ENCODE measurements at regions not wholly inside any gene's neighbourhood (a gene's known extent, or its start where the extent isn't known, plus 50 kb on each side); places are given as distances from the start of the nearest gene placed in this dataset.

GRCh38 chr20:52843425-52843824 lies 128.7 kb upstream of the TSHZ2 start:
- Histone ChIP-seq H2AFZ (ENCODE audit: control insufficient read depth, low read depth, low read length) (no peak overlapping the region), H3K79me2 (ENCODE audit: control insufficient read depth, insufficient read depth, low read length) (no peaks in the 10 kb centered on the region), H3K27me3 (replicated peaks in 1 of 2; ENCODE audit: control insufficient read depth in 2 of 2, insufficient read depth in 2 of 2, low read length in 1 of 2) (no peaks in the 10 kb centered on the region), H3K27ac (ENCODE audit: control insufficient read depth, insufficient read depth) (no peak overlapping the region), H3K4me2 (ENCODE audit: control insufficient read depth, insufficient read depth) (no peak overlapping the region), H4K20me1 (ENCODE audit: control insufficient read depth, insufficient read depth) (no peaks in the 10 kb centered on the region), H3K4me3 (no peak overlapping the region), H3K36me3 (ENCODE audit: control insufficient read depth in 2 of 2, insufficient read depth in 2 of 2, low read length in 1 of 2) (no peaks in the 10 kb centered on the region), H3K9me3 (replicated peaks; ENCODE audit: control insufficient read depth, insufficient read depth, low read length) (no peaks in the 10 kb centered on the region), H3K9ac (ENCODE audit: control insufficient read depth, insufficient read depth, low read length) (no peak overlapping the region), H3K4me1 (ENCODE audit: control insufficient read depth, insufficient read depth, low read length) (no peaks in the 10 kb centered on the region)
- 19% methylated on average over 5 of the region's 5 CpGs for WGBS (ENCODE audit: insufficient coverage, insufficient replicate concordance, low lambda C conversion rate, missing lambda C conversion rate)
- DNase-seq (ENCODE audit: low read depth, low spot score) (no peak), ATAC-seq (no peak), FAIRE-seq (no peak)
- ChIA-PET SMC1A (ENCODE audit: uncharacterized antibody, unreplicated experiment) (no interaction called here), POLR2A (no interaction called here), RAD21 (ENCODE audit: unreplicated experiment) (no interaction called here), CTCF (no interaction called here)
- BruUV-seq (replicated peaks) = no TSS peak
- TF ChIP-seq IKZF2 (IDR thresholded peaks at IDR 0.05) (no peak), GABPA (IDR thresholded peaks at IDR 0.05; ENCODE audit: low read depth) (no peak), CUX1 (IDR thresholded peaks at IDR 0.05; ENCODE audit: insufficient replicate concordance, low read depth, low read length) (no peak), TAF1 (IDR thresholded peaks at IDR 0.05; ENCODE audit: borderline replicate concordance, low read depth, low read length) (no peak), YBX1 (IDR thresholded peaks at IDR 0.05) (no peak), SUPT20H (IDR thresholded peaks at IDR 0.05; ENCODE audit: borderline replicate concordance, control insufficient read depth, low read depth, low read length) (no peak), FOXM1 (IDR thresholded peaks at IDR 0.05; ENCODE audit: low read depth, low read length) (no peak), SMAD1 (IDR thresholded peaks at IDR 0.05; ENCODE audit: low read depth, partially characterized antibody) (no peak), MXI1 (IDR thresholded peaks at IDR 0.05; ENCODE audit: low read depth, low read length) (no peak), ZNF592 (IDR thresholded peaks at IDR 0.05) (no peak), SREBF2 (IDR thresholded peaks at IDR 0.05; ENCODE audit: low read length) (no peak), ETV6 (conservative IDR thresholded peaks at IDR 0.05 in 1 of 2, IDR thresholded peaks at IDR 0.05 in 1 of 2; ENCODE audit: borderline replicate concordance in 1 of 2, low read depth in 1 of 2) (no peak), KLF5 (IDR thresholded peaks at IDR 0.05; ENCODE audit: partially characterized antibody) (no peak)
- in situ Hi-C loops (cut with MboI) (no loop called here), intact Hi-C loops (cut with micrococcal nuclease; ENCODE audit: unreplicated experiment) (no loop called here)

Measured in GM12878 (cell line).